Esophagus squamous epithelium (tissue), 5 donors: ENCODE measurements at regions not wholly inside any gene's neighbourhood (a gene's known extent, or its start where the extent isn't known, plus 50 kb on each side); places are given as distances from the start of the nearest gene placed in this dataset.
"Not testable (repeated sequence)": the region's sequence is repeated elsewhere in the genome, so short reads cannot be mapped to it uniquely, and the experiment has no call there.

ENCODE experiments used
- DNase-seq: peaks from one replicate; lab custom pipeline; 2025; lab: John Stamatoyannopoulos, UW
- H3K27ac ChIP-seq, 4 donors: fragments of 200-600 bp; sonication (generic); one replicate each; pipeline ENCODE4 v1.5.1; 2016 to 2019; ENCODE audit warnings: mild to moderate bottlenecking in 1 of 4
- H3K27me3 ChIP-seq, 4 donors: fragments of 200-600 bp; sonication (generic); 1 replicate in 3 of 4; 2 replicates in 1 of 4; pipeline versions ENCODE4 v1.5.1 to v1.6.0; 2017 to 2021; ENCODE audit warnings: antibody characterized with exemption in 1 of 4
- H3K36me3 ChIP-seq, 3 donors: fragments of 200-600 bp; sonication (generic); one replicate each; pipeline ENCODE4 v1.5.1; 2016 to 2019
- H3K4me1 ChIP-seq, 3 donors: fragments of 200-600 bp; sonication (generic); one replicate each; pipeline ENCODE4 v1.5.1; 2017 to 2019
- H3K4me3 ChIP-seq, 4 donors: fragments of 200-600 bp; sonication (generic); 1 replicate in 3 of 4; 2 replicates in 1 of 4; pipeline ENCODE4 v1.5.1; 2016 to 2019; ENCODE audit warnings: mild to moderate bottlenecking in 2 of 4, moderate library complexity in 1 of 4
- H3K9me3 ChIP-seq, 3 donors: fragments of 200-600 bp; sonication (generic); one replicate each; pipeline ENCODE4 v1.5.1; 2016 to 2019
- CTCF ChIP-seq, 6 experiments: fragments of 450-650 bp in 4 of 6; fragments of 200-600 bp in 2 of 6; sonication (generic) in 2 of 6; IDR thresholded peaks; one replicate each; pipeline ENCODE4 v1.5.1; 2016 to 2019; ENCODE audit warnings: antibody characterized with exemption in 6 of 6, mild to moderate bottlenecking in 4 of 6, moderate library complexity in 4 of 6
- POLR2A ChIP-seq, 4 donors: fragments of 450-650 bp; IDR thresholded peaks; one replicate each; pipeline ENCODE4 v1.6.1; 2017; ENCODE audit warnings: antibody characterized with exemption in 4 of 4, mild to moderate bottlenecking in 4 of 4, moderate library complexity in 3 of 4
- WGBS, 2 donors: methylation state at CpG; one replicate each; pipeline ENCODE4 v1.1.5; 2018; 5-methylcytosine and 5-hydroxymethylcytosine counted together
- intact Hi-C: fragments of 100-400 bp; cut with DNase I; formaldehyde crosslinking; loops from one replicate; pipeline ENCODE4 v1.15.0; 2022
- donor health status: DM: yes; HTN: yes; CAD: no.

DNA sequence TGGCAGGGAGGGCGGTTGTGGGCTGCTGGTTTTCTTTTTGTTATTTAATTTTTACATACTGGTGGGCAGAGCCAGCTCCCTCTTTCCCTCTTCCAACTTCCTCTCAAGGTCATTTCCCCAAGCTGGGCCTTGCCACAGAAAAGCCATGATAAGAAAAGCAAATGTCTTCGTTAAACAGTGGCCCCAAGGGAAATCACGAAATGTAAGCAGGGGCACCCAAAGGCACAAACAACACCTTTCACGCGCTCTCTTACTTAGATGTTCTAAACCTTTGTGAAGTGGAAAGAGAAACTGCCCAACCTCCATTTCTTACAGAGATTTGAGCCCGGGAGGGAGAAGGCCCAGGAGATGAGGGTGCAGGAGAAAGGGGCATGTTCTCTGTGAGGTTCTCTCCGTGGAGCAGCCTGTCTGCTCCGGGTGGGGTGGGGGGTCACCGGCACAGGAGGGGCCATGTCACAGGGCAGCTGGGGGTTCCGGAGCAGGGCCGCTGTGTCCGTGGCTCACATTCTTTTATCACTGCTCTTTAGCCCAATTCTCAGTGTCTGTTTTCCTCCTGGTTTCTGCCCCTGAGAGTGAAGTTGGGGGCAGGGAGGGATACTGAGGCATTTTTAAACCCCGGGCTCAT, 190.7 kb upstream of the GATA6 start:
- no peak for TF ChIP-seq POLR2A (IDR thresholded peaks at IDR 0.05)
- no peak for TF ChIP-seq CTCF (IDR thresholded peaks at IDR 0.05)
- no peak overlapping the region for H3K27ac ChIP-seq
- no peak for DNase-seq

DNA sequence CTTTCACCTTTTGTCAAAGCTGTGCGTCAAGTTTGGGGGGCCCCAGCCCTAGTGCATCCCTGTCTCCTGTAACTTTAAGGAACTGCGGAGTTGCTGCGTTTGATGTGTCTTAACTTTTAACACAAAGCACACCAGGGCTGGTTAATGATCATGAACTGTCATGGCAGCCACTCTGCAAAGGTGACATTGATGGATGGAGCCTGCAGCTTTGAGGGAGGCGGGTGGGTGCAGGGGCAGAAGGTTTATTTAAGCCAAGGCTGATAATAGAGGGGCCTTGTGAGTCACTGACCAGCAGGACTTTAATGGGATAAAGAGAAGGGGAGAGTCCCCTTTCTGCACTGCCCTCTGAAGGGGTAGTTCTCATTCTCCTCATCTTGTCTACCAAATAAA, 190.2 kb upstream of the GATA6 start:
- no peak overlapping the region for H3K4me3 ChIP-seq
- TF ChIP-seq CTCF (IDR thresholded peaks at IDR 0.05) (no peak), POLR2A (IDR thresholded peaks at IDR 0.05) (no peak)
- intact Hi-C loops, result no loop called here
- no peak overlapping the region for H3K27ac ChIP-seq
- 56 to 70% methylated on average over 2 to 4 of the region's 4 CpGs for WGBS, 2 donors
- H3K9me3 ChIP-seq, result no peaks in the 10 kb centered on the region
- peaks cover 0 to 33% (median 1%) of the 10 kb centered on the region in 4 donors for H3K27me3 ChIP-seq
- H3K4me1 ChIP-seq, result no peaks in the 10 kb centered on the region
- no peaks in the 10 kb centered on the region for H3K36me3 ChIP-seq
- no peak for DNase-seq

More for the DNA sequence above, 190.7 kb upstream of the GATA6 start:
- 44 to 54% methylated on average over 10 to 12 of the region's 13 CpGs for WGBS, 2 donors
- peaks cover 0 to 28% (median 1%) of the 10 kb centered on the region in 4 donors for H3K27me3 ChIP-seq
- no peak overlapping the region for H3K4me3 ChIP-seq
- intact Hi-C loops, result no loop called here
- no peaks in the 10 kb centered on the region for H3K36me3 ChIP-seq
- H3K4me1 ChIP-seq, result no peaks in the 10 kb centered on the region
- no peaks in the 10 kb centered on the region for H3K9me3 ChIP-seq

DNA sequence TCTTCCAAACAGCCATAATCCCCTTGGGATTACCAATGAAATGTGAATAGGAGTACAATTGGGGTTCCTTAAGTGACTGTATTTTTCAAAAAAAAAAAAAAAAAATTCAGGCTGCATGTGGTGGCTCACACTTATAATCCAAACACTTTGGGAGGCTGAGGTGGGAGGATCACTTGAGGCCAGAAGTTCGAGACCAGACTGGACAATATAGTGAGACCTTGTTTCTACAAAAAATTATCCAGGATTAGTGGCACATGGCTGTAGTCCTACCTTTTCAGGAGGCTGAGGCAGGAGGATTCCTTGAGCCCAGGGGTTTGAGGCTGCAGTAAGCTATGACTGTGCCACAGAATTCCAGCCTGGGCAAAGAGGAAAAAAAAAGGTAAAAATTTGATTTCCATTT, 189.6 kb upstream of the GATA6 start:
- intact Hi-C loops, result no loop called here
- TF ChIP-seq POLR2A (IDR thresholded peaks at IDR 0.05) (no peak), CTCF (IDR thresholded peaks at IDR 0.05) (no peak)
- no peak overlapping the region for H3K27ac ChIP-seq

DNA sequence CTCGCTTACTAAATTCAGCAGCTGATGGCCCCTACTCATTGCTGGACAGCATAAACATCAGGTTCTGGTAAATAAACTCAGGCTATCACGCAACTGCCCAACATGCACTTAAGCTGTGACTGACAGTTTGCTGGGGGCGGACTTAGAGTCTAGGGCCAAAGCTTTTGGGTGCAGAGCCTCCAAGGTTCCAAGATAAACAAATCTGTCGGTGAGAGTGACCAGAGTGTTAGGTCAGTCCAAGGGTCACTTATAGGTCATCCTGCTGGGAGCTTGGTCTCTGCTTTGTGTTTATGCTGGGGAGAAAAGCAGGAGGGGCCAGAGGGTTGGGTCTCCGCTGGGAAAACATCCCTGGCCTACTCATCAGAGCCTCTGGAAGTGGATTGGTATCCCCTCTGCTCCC, 188.6 kb upstream of the GATA6 start:
- no peak overlapping the region for H3K4me3 ChIP-seq
- TF ChIP-seq CTCF (IDR thresholded peaks at IDR 0.05) (no peak), POLR2A (IDR thresholded peaks at IDR 0.05) (no peak)
- no peak for DNase-seq

More for the DNA sequence above, 189.6 kb upstream of the GATA6 start:
- no peaks in the 10 kb centered on the region for H3K9me3 ChIP-seq
- H3K4me3 ChIP-seq, result no peak overlapping the region
- H3K36me3 ChIP-seq, result no peaks in the 10 kb centered on the region
- DNase-seq, result no peak
- no peaks in the 10 kb centered on the region for H3K4me1 ChIP-seq
- peaks cover 0 to 36% (median 1%) of the 10 kb centered on the region in 4 donors for H3K27me3 ChIP-seq
- 68 to 69% methylated on average over 1 of the region's 1 CpG for WGBS, 2 donors

GRCh38 chr18:21981489-21981888, 187.9 kb upstream of the GATA6 start:
- H3K9me3 ChIP-seq, H3K36me3 ChIP-seq, H3K4me1 ChIP-seq, intact Hi-C loops, H3K4me3 ChIP-seq, H3K27ac ChIP-seq, DNase-seq: not testable (repeated sequence)
- 83 to 91% methylated on average over 6 to 11 of the region's 11 CpGs for WGBS, 2 donors
- H3K27me3 ChIP-seq, result peaks cover 0 to 36% (median 1%) of the 10 kb centered on the region in 4 donors

More for the DNA sequence above, 188.6 kb upstream of the GATA6 start:
- Histone ChIP-seq H3K36me3 (no peaks in the 10 kb centered on the region), H3K27ac (no peak overlapping the region), H3K9me3 (no peaks in the 10 kb centered on the region), H3K4me1 (no peaks in the 10 kb centered on the region), H3K27me3 (peaks cover 0 to 36% (median 1%) of the 10 kb centered on the region in 4 donors)
- WGBS, 2 donors, result 57 to 84% methylated on average over 2 to 4 of the region's 5 CpGs
- intact Hi-C loops, result no loop called here
